ENCODE measurements at regions not wholly inside any gene's neighbourhood (a gene's known extent, or its start where the extent isn't known, plus 50 kb on each side); places are given as distances from the start of the nearest gene placed in this dataset.

DNA sequence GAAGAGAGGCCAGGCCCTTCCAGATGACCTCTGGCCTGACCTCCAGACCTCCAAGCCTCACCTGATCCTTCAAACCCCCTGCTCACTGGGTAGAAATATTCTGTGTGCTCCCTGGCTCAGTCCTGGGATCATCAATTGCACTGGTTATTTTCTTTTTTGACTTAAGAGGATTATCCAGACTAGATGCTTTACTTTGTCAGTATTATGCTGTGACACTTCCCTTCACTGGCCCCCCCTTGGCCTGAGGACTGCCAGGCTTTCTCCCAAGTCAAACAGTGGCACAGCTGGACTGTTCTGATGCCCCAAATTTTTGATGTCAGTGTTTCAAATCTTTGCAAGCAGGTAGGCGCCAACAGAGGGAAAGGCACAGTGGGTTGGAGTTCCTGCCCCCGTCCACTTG lies 156.3 kb upstream of the SKOR2 start:
- no peak for TF ChIP-seq SIN3A (IDR thresholded peaks at IDR 0.05; ENCODE audit: borderline replicate concordance, insufficient read depth, low read length)
- TF ChIP-seq TAF1 (IDR thresholded peaks at IDR 0.05; ENCODE audit: borderline replicate concordance, insufficient read depth, low read length): no peak
- TF ChIP-seq, protein P1, sequence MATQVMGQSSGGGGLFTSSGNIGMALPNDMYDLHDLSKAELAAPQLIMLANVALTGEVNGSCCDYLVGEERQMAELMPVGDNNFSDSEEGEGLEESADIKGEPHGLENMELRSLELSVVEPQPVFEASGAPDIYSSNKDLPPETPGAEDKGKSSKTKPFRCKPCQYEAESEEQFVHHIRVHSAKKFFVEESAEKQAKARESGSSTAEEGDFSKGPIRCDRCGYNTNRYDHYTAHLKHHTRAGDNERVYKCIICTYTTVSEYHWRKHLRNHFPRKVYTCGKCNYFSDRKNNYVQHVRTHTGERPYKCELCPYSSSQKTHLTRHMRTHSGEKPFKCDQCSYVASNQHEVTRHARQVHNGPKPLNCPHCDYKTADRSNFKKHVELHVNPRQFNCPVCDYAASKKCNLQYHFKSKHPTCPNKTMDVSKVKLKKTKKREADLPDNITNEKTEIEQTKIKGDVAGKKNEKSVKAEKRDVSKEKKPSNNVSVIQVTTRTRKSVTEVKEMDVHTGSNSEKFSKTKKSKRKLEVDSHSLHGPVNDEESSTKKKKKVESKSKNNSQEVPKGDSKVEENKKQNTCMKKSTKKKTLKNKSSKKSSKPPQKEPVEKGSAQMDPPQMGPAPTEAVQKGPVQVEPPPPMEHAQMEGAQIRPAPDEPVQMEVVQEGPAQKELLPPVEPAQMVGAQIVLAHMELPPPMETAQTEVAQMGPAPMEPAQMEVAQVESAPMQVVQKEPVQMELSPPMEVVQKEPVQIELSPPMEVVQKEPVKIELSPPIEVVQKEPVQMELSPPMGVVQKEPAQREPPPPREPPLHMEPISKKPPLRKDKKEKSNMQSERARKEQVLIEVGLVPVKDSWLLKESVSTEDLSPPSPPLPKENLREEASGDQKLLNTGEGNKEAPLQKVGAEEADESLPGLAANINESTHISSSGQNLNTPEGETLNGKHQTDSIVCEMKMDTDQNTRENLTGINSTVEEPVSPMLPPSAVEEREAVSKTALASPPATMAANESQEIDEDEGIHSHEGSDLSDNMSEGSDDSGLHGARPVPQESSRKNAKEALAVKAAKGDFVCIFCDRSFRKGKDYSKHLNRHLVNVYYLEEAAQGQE (IDR thresholded peaks at IDR 0.05; ENCODE audit: insufficient read depth in 1 of 2, low read depth in 2 of 2, low read length in 2 of 2): no peak
- TF ChIP-seq POLR2AphosphoS5 (IDR thresholded peaks at IDR 0.05; ENCODE audit: low read depth, low read length): no peak

All from PFSK-1 (cell line).